ENCODE measurements at regions not wholly inside any gene's neighbourhood (a gene's known extent, or its start where the extent isn't known, plus 50 kb on each side); places are given as distances from the start of the nearest gene placed in this dataset.

GRCh38 chr5:143472576-143472975 is 69.1 kb upstream of the NR3C1 start:
- no peak for DNase-seq
- Mint-ChIP-seq H3K9me3 (no peaks in the 10 kb centered on the region), H3K4me3 (no peak overlapping the region), H3K27ac (peak overlapping the region; percentile 94), H3K4me1 (ENCODE audit: low read depth) (peaks cover 43% of the 10 kb centered on the region), H3K36me3 (ENCODE audit: low read depth) (no peaks in the 10 kb centered on the region), H3K27me3 (ENCODE audit: insufficient read depth) (peaks cover 1% of the 10 kb centered on the region; the same call in 1 of the 2 replicates)
- no peak for TF ChIP-seq CTCF (IDR thresholded peaks at IDR 0.05)

- DNase-seq: no peak
- peaks cover 1% of the 10 kb centered on the region; the same call in 1 of the 2 replicates for H3K27me3 Mint-ChIP-seq (ENCODE audit: insufficient read depth)
Observed at GRCh38 chr5:143471666-143472464, 68.4 kb upstream of the NR3C1 start.

GRCh38 chr5:143471041-143471509 is 67.6 kb upstream of the NR3C1 start:
- peak overlapping the region; percentile 94 for H3K27ac Mint-ChIP-seq
- no peaks in the 10 kb centered on the region for H3K36me3 Mint-ChIP-seq (ENCODE audit: low read depth)
- TF ChIP-seq CTCF (IDR thresholded peaks at IDR 0.05): no peak
- peaks cover 1% of the 10 kb centered on the region; the same call in 1 of the 2 replicates for H3K27me3 Mint-ChIP-seq (ENCODE audit: insufficient read depth)
- peak; percentile 87 for DNase-seq
- no peaks in the 10 kb centered on the region for H3K9me3 Mint-ChIP-seq
- peak overlapping the region; percentile 62 for H3K4me3 Mint-ChIP-seq
- H3K4me1 Mint-ChIP-seq (ENCODE audit: low read depth): peaks cover 38% of the 10 kb centered on the region

More at GRCh38 chr5:143471666-143472464, 68.4 kb upstream of the NR3C1 start:
- Mint-ChIP-seq H3K36me3 (ENCODE audit: low read depth) (no peaks in the 10 kb centered on the region), H3K27ac (peak overlapping the region; percentile 94), H3K4me1 (ENCODE audit: low read depth) (peaks cover 43% of the 10 kb centered on the region), H3K4me3 (peak overlapping the region; percentile 62), H3K9me3 (no peaks in the 10 kb centered on the region)
- TF ChIP-seq CTCF (IDR thresholded peaks at IDR 0.05): no peak

- Mint-ChIP-seq H3K36me3 (ENCODE audit: low read depth) (peaks cover 5% of the 10 kb centered on the region; the same call in 1 of the 2 replicates), H3K4me1 (ENCODE audit: low read depth) (peaks cover 37% of the 10 kb centered on the region), H3K27me3 (ENCODE audit: insufficient read depth) (peaks cover 1% of the 10 kb centered on the region; the same call in 1 of the 2 replicates), H3K4me3 (no peak overlapping the region), H3K27ac (peak overlapping the region; percentile 94; the same call in 1 of the 2 replicates), H3K9me3 (no peaks in the 10 kb centered on the region)
- DNase-seq: no peak
- no peak for TF ChIP-seq CTCF (IDR thresholded peaks at IDR 0.05)
Observed at GRCh38 chr5:143470120-143470519, 66.6 kb upstream of the NR3C1 start.

GRCh38 chr5:143469125-143469524 is 65.6 kb upstream of the NR3C1 start:
- peaks cover 1% of the 10 kb centered on the region; the same call in 1 of the 2 replicates for H3K27me3 Mint-ChIP-seq (ENCODE audit: insufficient read depth)
- H3K27ac Mint-ChIP-seq: no peak overlapping the region
- DNase-seq: no peak
- no peaks in the 10 kb centered on the region for H3K9me3 Mint-ChIP-seq
- no peak for TF ChIP-seq CTCF (IDR thresholded peaks at IDR 0.05)
- H3K4me3 Mint-ChIP-seq: no peak overlapping the region
- H3K36me3 Mint-ChIP-seq (ENCODE audit: low read depth): peaks cover 8% of the 10 kb centered on the region; the same call in 1 of the 2 replicates
- peaks cover 28% of the 10 kb centered on the region for H3K4me1 Mint-ChIP-seq (ENCODE audit: low read depth)
